HG02973 (cell line): ENCODE measurements at regions not wholly inside any gene's neighbourhood (a gene's known extent, or its start where the extent isn't known, plus 50 kb on each side); places are given as distances from the start of the nearest gene placed in this dataset.

Source experiments
- ATAC-seq: cut with Tn5 transposase; IDR thresholded peaks from one replicate; pipeline ENCODE4 v1.9.1; 2021; ENCODE audit warnings: moderate library complexity; ENCODE audit not compliant: unreplicated experiment

DNA sequence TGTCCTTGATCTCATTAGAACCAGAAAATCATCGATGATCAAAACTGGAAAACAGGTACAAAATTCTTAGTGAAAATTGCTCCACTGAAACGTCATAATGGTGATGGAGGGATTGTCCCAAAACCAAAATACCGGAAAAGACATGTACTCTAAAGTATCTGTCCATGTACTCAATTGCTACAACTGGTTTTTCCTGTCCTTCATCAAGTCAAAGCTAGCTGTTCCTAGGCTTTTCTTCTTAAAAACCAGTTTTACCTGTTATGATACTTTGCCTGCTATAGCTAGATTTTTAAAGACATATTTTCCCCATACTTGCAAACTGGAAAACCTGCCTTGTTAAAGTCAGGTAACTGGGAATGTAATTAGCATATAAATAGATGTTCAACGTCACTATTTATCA, 50.5 kb upstream of the LRRC1 start:
- no peak for ATAC-seq

DNA sequence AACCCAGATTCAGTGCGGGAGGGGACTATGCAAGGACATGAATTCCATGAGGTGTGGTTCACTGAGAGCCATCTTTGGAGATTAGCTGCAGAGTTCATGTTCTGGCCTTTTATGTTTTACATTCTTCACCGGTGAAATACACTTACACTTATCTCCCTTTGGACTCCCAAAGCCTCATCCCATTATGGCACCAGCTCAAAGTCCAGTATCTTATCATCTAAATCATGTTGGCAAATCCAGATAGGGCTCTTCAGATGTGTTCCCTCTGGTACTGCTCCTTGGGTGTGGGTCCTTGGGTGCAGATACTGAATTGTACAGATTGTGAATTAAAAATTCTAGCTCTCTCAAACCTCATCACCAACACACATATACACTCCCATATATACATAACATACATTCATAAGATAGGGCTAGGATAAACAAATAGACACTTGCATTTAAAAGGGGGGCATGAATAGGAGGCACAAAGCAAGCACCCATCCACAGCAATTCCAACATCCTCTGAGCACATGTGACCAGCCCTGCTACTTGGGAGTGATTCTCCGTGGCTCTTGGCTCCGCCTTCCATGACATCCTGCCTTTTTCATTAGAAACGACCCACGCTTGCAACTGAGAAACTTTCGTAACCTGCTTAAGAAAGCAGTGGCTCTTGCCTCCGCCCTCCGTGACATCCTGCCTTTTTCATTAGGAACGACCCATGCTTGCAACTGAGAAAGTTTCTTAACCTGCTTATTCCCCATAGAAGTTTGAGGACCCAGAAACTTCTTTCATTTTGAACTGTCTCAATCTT, 53.6 kb upstream of the LRRC1 start:
- no peak for ATAC-seq

DNA sequence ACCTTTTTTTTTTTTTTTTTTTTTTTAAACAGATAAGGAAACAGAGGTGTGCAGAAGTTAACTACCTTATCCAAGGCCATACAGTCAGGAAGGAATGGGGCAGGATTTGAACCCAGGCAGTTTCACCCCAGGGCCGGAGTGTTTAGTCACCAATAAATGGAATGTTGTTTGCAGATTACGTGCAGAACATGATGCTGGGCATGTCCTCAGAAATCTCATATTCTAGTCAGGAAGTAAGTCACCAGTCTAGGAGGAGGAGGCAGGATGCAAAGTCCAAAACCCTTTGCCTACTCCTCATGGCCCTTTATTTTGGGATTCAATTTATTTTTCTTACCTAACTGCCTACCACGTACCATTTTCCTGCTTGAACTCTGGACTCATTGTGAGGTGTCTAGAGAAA, 57.1 kb upstream of the LRRC1 start:
- ATAC-seq = no peak

DNA sequence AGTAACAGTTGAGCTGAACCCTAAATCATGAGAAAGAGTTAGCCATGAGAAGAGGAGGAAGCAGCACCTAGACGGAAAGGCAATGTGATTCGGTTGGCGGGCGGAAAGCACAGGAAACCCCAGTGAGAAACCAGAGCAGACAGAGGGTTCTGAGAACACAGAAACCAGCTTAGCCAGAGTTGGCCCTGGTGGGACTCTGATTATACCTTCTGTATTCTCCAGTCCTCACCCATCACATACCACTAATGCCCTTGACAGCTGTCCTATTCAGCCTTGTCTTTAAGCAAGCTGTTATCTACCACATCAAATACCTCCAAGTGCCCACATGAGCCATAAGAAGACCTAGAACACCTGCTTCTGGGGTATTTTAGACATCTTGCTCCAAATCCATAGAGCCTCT, 58.9 kb upstream of the LRRC1 start:
- ATAC-seq = no peak

DNA sequence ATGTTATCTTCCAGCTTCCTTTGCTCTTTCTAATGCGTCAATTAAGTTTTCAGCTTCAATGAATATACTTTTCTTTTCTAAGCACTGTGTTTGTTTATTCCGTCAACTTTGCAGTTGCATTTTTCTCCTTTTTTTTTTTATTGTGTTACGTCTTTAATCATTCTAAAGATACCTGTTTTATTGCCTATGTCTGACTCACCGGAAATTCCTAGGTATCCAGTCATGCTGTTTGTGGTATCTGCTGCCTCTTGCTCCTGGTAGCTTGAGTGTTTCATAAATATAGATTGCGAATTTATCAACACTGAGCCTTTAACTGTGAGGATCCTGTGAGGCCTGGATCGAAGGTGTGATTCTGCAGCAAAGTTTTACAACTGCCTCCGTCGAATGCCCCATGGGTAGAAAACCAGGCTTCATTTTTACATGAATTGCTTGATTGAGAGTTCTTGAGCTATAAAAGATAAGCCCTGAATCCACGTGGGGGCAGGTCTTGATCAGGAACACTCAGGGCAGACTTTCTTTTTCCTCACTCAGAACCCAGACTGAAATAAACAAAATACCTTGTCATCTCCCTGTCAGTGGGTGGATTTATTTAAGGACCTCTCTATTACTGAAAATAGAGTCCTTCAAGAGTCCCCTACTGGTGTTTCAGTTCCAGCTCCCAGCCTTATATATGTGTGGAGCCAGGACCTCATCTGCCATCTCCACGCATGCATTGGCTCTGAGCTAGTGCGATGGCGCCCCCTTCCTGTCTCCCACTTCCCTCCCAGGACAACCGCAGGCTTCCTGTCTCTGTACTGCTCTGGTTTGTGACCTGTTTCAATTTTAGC, 60.1 kb upstream of the LRRC1 start:
- no peak for ATAC-seq

DNA sequence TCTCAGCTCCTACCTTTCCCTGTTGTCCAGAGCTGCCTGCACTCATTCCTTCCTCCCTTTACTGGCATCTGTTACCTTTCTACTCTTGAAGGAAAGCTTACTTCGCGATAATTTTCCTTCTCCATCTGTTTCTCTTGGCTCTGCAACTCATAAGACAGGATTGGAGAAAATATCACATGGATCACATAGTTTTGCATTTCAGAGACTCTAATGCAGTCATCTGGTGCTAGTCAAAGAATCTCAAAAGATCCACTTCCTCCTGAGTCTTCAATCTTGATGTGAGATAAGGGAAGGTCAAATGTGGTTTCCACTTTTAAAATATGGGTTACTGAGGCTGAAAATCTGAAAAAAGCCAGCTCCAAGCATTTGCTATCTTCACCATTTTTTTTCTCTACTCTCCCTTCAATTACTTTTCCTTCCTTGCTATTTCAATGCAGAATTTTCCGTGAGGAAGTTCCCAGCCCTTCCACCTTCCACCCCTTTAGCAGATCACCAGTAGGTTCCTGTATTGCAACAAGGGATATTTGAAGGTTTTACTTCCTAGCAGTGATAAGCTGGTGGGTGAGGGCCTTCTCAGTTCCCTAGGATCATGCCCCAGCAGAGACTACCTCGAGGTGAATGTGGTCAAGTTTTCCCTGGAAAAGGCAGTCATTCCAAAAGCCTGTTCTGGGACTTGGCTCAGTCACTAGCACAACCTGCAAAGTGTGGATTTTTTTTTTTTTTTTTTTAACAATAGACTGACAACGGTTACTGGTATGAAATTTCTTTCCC, 62.8 kb upstream of the LRRC1 start:
- ATAC-seq = no peak

DNA sequence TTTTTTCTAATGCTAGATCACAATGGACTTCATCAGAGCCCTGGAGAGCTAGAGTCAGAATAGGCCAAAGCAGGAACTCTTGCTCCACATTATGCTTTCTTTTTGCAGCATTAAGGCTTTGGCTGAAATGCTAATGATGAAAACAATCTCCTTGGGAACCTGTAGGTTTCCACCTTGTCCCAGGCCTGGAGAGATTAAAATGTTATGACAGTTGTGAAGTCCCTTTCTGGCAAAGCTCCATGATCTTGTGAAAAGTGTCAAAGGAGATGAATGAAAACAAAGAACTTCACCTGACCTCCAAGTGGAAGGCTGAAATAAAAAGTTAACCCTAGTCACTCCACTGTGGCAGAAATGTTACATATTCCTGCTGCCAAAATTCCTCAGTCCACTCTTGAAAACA, 64.0 kb upstream of the LRRC1 start:
- no peak for ATAC-seq

DNA sequence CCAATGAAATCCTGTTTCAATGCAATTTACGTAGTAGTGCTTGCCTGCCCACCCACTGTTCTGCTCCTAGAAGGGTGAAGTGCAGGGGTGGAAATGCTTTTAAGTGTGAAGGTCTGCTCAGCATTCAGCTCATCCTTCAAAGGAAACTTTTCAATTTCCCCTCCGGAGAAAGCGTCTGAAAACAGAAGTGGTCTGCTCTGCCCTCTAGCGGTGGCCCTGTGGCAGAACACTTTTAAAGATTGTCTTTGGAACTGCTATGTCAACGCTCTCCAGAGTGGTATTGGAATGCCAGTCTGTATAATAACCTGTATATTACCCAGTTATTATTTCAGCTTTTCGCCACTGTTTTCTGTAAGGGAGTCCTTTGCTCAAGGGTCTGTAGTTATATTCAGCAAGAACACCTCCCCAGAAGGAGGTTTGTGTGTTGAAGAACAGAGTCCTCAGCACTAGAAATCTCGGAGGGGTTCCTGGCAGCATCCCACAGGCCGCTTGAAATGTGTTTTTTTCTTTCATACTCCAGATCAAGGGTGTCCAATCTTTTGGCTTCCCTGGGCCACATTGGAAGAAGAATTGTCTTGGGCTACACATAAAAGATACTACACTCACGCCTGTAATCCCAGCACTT, 63.1 kb upstream of the KLHL31 start:
- peak; percentile 75 for ATAC-seq

DNA sequence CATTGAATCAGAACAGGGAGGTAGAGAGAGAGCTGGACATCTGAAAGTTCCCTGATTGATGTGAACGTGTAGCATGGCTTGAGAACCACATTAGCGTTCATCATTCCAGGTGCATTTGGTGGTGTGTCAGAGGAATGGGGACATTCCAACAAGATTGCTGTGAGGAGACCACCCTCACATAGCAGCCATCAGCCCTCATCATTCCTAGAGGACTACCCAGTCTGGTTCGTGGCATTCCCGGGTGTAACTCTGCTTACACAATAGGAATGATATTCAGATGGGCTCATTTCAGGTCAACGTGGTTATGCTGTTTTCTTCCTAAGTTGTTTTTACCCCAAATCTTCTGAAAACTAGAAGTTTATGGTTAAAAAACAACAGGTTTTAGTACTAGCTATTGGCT, 62.2 kb upstream of the KLHL31 start:
- ATAC-seq = no peak

DNA sequence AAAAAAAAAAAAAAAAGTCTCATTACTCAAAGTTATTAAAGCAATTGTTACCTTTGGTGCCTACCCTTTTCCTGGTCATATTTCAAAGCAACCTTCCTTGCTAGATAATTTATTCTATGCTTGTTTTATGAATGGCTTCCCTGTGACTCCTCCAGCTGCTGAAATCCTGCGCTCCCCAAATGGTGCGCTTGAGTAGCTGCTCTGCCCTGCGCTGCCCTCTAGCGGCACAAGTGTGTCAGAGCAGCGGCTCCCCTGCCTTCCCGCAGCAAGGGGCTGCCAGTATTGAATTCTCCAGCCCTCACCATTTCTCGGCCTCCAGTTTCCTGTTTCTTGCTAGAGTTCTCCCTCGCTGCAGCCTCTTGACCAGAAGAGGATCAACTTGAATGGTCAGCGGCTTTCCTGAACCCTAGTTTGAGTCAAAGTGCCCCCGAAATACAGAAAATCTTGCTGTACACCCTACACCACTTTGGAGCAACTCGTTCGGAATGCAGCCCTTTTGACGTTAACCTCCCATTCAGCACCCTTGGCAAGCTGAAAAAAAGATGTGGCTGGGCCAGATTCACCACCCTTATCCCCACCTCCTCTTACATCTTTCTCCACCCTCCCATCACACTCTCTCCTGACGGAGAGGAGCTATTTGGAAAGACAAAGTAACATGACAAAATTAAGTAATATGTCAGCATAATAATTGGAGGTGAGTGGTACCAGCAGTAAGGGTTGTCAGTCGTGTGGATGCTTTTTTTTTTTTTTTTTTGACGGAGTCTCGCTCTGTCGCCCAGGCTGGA, 60.4 kb upstream of the KLHL31 start:
- ATAC-seq = peak; percentile 76

DNA sequence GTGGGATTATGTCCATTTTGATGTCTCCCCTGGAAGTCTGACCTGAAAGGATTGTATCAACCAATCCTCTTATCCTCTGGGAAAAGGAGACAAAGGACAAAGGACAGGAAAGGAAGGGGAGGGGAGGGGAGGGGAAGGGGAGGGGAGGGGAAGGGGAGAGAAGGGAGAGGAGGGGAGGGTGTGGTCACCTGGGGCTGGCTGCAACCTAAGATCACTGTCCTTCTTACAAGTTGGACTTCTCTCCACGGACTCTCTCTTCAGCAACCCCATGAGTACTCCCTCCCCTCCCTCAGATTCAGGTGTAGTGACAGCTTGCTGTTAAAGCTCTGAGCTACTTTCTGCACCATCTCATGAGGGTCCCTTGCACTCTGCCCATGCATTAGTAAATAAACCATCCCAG, 58.9 kb upstream of the KLHL31 start:
- ATAC-seq = no peak

DNA sequence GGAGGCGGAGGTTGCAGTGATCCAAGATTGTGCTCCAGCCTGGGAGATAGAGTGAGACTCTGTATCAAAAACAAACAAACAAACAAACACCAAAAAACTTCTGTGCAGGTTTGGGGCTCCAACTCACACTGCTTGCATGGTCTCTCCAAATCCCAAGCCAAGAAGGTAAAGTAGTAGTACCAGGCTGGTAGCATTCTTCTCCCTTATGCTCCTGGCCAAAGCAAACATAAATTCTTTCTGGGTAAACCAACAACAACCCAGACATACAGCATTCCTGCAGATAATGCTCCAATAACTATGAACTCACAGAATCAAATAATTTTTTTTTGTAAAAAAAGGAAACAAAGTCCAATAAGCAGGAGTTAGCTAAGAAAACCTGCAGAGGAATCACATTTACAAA, 57.8 kb upstream of the KLHL31 start:
- no peak for ATAC-seq

DNA sequence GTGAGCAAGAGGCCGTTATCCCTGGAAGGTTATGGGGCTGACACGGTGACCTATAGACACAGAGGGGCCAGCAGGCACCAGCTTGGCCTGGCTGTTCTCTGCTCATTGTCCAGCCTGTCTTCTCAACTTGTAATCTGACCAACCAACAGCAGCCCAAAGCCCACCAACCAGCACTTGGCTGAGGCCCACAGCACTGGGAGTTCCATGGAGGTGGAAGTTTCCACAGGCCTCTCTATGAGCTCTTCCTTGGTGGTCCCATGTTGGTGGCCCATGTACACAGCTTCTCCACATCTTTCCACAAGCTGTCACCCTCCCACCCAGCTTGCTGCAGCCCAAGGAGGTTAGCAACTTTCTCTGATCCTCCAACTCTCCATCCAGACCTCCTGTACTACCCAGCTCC, 56.2 kb upstream of the KLHL31 start:
- no peak for ATAC-seq

DNA sequence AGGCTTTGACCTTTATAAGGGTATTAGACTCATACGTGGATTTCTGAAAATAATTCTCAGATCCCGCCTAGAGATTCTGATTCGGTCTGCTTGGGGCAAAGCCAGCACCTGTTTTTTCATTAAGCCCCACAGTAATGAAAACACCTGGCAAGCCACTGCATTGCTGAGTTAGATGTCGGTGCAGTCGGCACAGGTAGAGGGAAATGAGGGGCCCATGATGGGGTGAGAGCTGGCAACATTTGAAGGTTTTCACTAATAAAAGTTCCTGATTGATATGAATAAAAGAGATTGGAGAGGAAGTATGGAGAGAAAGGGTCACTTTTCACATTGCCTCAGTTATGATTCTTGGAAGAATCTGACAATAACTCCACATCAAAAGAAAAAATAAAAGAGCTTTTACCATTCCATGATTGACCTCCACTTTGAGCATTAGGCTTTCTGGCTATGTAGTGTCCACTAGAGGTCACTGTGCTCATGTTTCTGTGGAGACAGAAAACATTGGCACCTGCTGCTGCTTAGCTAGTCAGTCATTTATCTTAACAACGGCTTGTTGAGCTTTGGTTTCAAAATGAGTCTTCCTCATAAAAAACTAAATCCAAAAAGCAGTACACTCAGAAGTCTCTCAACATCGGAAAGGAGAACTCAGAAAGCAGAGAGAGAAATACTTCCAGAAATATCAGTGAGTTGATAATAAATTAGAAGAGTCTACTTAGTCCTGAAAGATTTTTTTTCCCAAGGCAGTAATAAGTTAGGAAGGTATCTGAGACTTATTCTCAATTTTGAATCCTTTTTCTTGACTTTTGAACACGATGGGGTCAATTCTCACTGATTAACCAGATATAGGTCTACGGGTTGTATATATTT, 53.3 kb upstream of the KLHL31 start:
- peak; percentile 95 for ATAC-seq

DNA sequence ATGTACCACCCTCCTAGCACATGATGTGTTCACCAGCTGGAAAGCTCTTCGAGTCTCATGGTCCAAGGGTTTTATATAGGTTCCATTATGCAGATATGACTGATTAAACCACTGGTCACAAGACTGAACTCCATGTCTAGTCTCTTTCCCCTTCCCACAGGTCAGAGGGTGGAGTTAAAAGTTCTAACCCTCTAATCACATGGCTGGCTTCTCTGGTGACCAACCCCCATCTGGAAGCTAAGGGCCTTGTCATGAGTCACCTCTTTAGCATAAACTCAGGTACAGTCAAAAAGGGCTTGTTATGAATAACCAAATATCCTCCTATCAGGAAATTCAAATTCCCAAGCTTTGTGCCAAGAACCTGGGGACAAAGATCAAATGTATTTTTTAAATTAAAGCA, 52.0 kb upstream of the KLHL31 start:
- ATAC-seq = no peak

DNA sequence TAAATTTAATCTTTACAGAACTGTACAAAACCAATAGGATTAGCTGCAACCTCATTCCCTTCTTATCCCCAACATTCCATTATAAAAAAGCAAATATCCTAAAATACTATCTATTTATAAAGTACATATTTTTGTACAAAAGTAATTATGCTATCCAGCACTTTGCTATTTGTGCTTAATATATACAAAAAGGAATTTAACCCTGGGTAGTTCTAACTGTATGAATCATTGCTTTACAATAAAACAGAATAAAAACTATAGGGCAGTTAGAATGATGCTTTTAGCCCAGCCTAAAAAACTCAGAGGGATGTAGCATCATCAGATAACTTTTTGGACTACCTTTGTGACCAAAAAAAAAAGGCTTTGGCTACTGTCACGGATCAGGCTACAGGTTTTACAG, 49.9 kb upstream of the KLHL31 start:
- ATAC-seq = no peak
